GM12878 (cell line): ENCODE measurements at regions not wholly inside any gene's neighbourhood (a gene's known extent, or its start where the extent isn't known, plus 50 kb on each side); places are given as distances from the start of the nearest gene placed in this dataset.

Source experiments
- ATAC-seq: fragments of 200-7000 bp; cut with Tn5 transposase; 3 replicates; pipeline ENCODE4 v1.9.1; 2020; ENCODE audit warnings: mild to moderate bottlenecking, moderate library complexity
- BruUV-seq: library from RNA; stranded (reverse); fragments of 400-500 nt; replicated peaks from 2 replicates; lab custom pipeline; 2021; lab: Mats Ljungman, UMichigan
- CTCF ChIA-PET: fragments of 300-600 bp; sonication (Branson Sonifier 250); formaldehyde crosslinking; extraction: SDS; loops from one replicate; lab custom pipeline; 2021; ENCODE audit warnings: inconsistent platforms; lab: Yijun Ruan, JAX
- POLR2A ChIA-PET: fragments of 350-600 bp; formaldehyde crosslinking; extraction: SDS; loops from one replicate; lab custom pipeline; 2021; ENCODE audit warnings: inconsistent platforms; lab: Charles Lee
- RAD21 ChIA-PET: fragments of 300-600 bp; sonication (Branson Sonifier 250); formaldehyde crosslinking; loops from one replicate; lab custom pipeline; 2023; ENCODE audit warnings: antibody characterized with exemption; ENCODE audit not compliant: unreplicated experiment; lab: Charles Lee
- SMC1A ChIA-PET: fragments of 300-600 bp; sonication (Branson Sonifier 250); formaldehyde crosslinking; loops from one replicate; lab custom pipeline; 2023; ENCODE audit not compliant: unreplicated experiment, uncharacterized antibody; lab: Charles Lee
- DNase-seq: peaks from one replicate; pipeline ENCODE4 v3.0.0-alpha.2; 2011; ENCODE audit warnings: low read depth, low spot score
- FAIRE-seq: peaks from 3 replicates; lab custom pipeline; 2011; peaks lifted over from hg19 to GRCh38; lab: Jason Lieb, UNC
- H2AFZ ChIP-seq: 2 replicates; pipeline ENCODE4 v1.6.0; 2011; ENCODE audit warnings: low read depth, low read length, control low read depth; ENCODE audit not compliant: control insufficient read depth
- H3K27ac ChIP-seq: 2 replicates; pipeline ENCODE4 v1.5.1; 2011; ENCODE audit warnings: control low read depth; ENCODE audit not compliant: control insufficient read depth, insufficient read depth
- H3K27me3 ChIP-seq, 2 experiments: replicated peaks in 1 of 2; 2 replicates each; pipeline versions ENCODE4 v1.6.0 to v1.6.1; 2011; ENCODE audit warnings: low read length in 1 of 2; ENCODE audit not compliant: control insufficient read depth in 2 of 2, insufficient read depth in 2 of 2
- H3K36me3 ChIP-seq, 2 experiments: 2 replicates each; pipeline ENCODE4 v1.5.1; 2011; ENCODE audit warnings: low read length in 1 of 2; ENCODE audit not compliant: control insufficient read depth in 2 of 2, insufficient read depth in 2 of 2
- H3K4me1 ChIP-seq: 2 replicates; pipeline ENCODE4 v1.6.1; 2011; ENCODE audit warnings: mild to moderate bottlenecking, low read length, moderate library complexity, mixed read lengths; ENCODE audit not compliant: control insufficient read depth, insufficient read depth
- H3K4me2 ChIP-seq: 2 replicates; pipeline ENCODE4 v1.6.0; 2011; ENCODE audit warnings: control low read depth; ENCODE audit not compliant: control insufficient read depth, insufficient read depth
- H3K4me3 ChIP-seq: fragments of 200-600 bp; sonication (generic); 2 replicates; pipeline ENCODE4 v1.5.1; 2016
- H3K79me2 ChIP-seq: 2 replicates; pipeline ENCODE4 v1.6.0; 2011; ENCODE audit warnings: low read length; ENCODE audit not compliant: control insufficient read depth, insufficient read depth
- H3K9ac ChIP-seq: 2 replicates; pipeline ENCODE4 v1.8.0; 2011; ENCODE audit warnings: low read length, control low read depth, mixed read lengths; ENCODE audit not compliant: control insufficient read depth, insufficient read depth
- H3K9me3 ChIP-seq: replicated peaks from 3 replicates; pipeline ENCODE4 v1.5.1; 2011; ENCODE audit warnings: mild to moderate bottlenecking, low read length; ENCODE audit not compliant: control insufficient read depth, insufficient read depth
- H4K20me1 ChIP-seq: 2 replicates; pipeline ENCODE4 v1.6.0; 2011; ENCODE audit not compliant: control insufficient read depth, insufficient read depth
- BCL11A ChIP-seq: IDR thresholded peaks from 2 replicates; pipeline ENCODE4 v1.6.1; 2011; ENCODE audit warnings: low read depth, low read length
- HCFC1 ChIP-seq: fragments of 150-350 bp; IDR thresholded peaks from 2 replicates; pipeline ENCODE4 v1.6.1; 2014; ENCODE audit warnings: low read length
- IRF5 ChIP-seq: fragments of 450-650 bp; IDR thresholded peaks from 2 replicates; pipeline ENCODE4 v1.6.1; 2017; ENCODE audit warnings: borderline replicate concordance
- MLLT1 ChIP-seq: fragments of 450-650 bp; IDR thresholded peaks from 2 replicates; pipeline ENCODE4 v1.6.1; 2016; ENCODE audit warnings: mild to moderate bottlenecking
- MXI1 ChIP-seq: fragments of 150-350 bp; IDR thresholded peaks from 2 replicates; pipeline ENCODE4 v1.6.1; 2011; ENCODE audit warnings: low read depth, mild to moderate bottlenecking, inconsistent platforms, low read length, improper control_type of control experiment
- NR2C1 ChIP-seq: fragments of 450-650 bp; IDR thresholded peaks from 2 replicates; pipeline ENCODE4 v1.6.1; 2017; ENCODE audit warnings: antibody characterized with exemption, mild to moderate bottlenecking, moderate library complexity
- SMAD1 ChIP-seq: fragments of 450-650 bp; IDR thresholded peaks from 2 replicates; pipeline ENCODE4 v1.6.1; 2018; ENCODE audit warnings: mild to moderate bottlenecking, low read depth; ENCODE audit not compliant: partially characterized antibody
- TBL1XR1 ChIP-seq: IDR thresholded peaks from 2 replicates; pipeline ENCODE4 v1.6.1; 2012; ENCODE audit warnings: low read depth, low read length, improper control_type of control experiment
- TCF7 ChIP-seq: IDR thresholded peaks from 2 replicates; pipeline ENCODE4 v1.6.1; 2014; ENCODE audit warnings: antibody characterized with exemption, borderline replicate concordance
- ZNF207 ChIP-seq: fragments of 450-650 bp; IDR thresholded peaks from 2 replicates; pipeline ENCODE4 v1.6.1; 2014; ENCODE audit warnings: antibody characterized with exemption, mild to moderate bottlenecking, borderline replicate concordance
- ZSCAN29 ChIP-seq: fragments of 450-650 bp; IDR thresholded peaks from 2 replicates; pipeline ENCODE4 v1.6.1; 2017; ENCODE audit warnings: mild to moderate bottlenecking, moderate library complexity
- ZZZ3 ChIP-seq: IDR thresholded peaks from 2 replicates; pipeline ENCODE4 v1.6.1; 2011; ENCODE audit warnings: low read depth; ENCODE audit not compliant: control insufficient read depth, insufficient read length
- WGBS: methylation state at CpG from one replicate; pipeline ENCODE4 v1.1.6; 2016; ENCODE audit warnings: low lambda C conversion rate; ENCODE audit not compliant: insufficient replicate concordance, insufficient coverage; ENCODE audit errors: missing lambda C conversion rate; 5-methylcytosine and 5-hydroxymethylcytosine counted together
- in situ Hi-C: fragments of 300-500 bp; cut with MboI; formaldehyde crosslinking; loops from 9 replicates; pipeline ENCODE4 v1.14.3; 2018; ENCODE audit warnings: mixed read lengths
- intact Hi-C: fragments of 100-400 bp; cut with micrococcal nuclease; formaldehyde crosslinking; loops from one replicate; pipeline ENCODE4 v1.14.2; 2022; ENCODE audit not compliant: unreplicated experiment
- TF ChIP-seq, protein P1 (sequence below): IDR thresholded peaks from 2 replicates; pipeline ENCODE4 v1.6.1; 2012; ENCODE audit warnings: improper control_type of control experiment, low read depth, low read length; ENCODE audit not compliant: insufficient replicate concordance
- TF ChIP-seq, protein P2 (sequence below): IDR thresholded peaks from 2 replicates; pipeline ENCODE4 v1.6.1; 2012; ENCODE audit warnings: low read depth, low read length, improper control_type of control experiment

- ChIA-PET SMC1A (no interaction called here), RAD21 (no interaction called here), CTCF (no interaction called here), POLR2A (no interaction called here)
- Histone ChIP-seq H3K4me3 (no peak overlapping the region), H3K27me3 (peaks cover 0 to 4% of the 10 kb centered on the region in 2 experiments; a peak in 2 of 4 replicates), H3K4me1 (no peaks in the 10 kb centered on the region), H2AFZ (no peak overlapping the region), H3K36me3 (no peaks in the 10 kb centered on the region), H3K27ac (no peak overlapping the region), H3K9ac (no peak overlapping the region), H3K9me3 (no peaks in the 10 kb centered on the region), H4K20me1 (no peaks in the 10 kb centered on the region), H3K79me2 (no peaks in the 10 kb centered on the region), H3K4me2 (no peak overlapping the region)
- no TSS peak for BruUV-seq
- ATAC-seq: no peak
- no peak for DNase-seq
- TF ChIP-seq ZNF207: no peak
- TF ChIP-seq HCFC1: no peak
- TF ChIP-seq SMAD1: no peak
- TF ChIP-seq TCF7: no peak
- no peak for TF ChIP-seq BCL11A
- TF ChIP-seq, protein P1, sequence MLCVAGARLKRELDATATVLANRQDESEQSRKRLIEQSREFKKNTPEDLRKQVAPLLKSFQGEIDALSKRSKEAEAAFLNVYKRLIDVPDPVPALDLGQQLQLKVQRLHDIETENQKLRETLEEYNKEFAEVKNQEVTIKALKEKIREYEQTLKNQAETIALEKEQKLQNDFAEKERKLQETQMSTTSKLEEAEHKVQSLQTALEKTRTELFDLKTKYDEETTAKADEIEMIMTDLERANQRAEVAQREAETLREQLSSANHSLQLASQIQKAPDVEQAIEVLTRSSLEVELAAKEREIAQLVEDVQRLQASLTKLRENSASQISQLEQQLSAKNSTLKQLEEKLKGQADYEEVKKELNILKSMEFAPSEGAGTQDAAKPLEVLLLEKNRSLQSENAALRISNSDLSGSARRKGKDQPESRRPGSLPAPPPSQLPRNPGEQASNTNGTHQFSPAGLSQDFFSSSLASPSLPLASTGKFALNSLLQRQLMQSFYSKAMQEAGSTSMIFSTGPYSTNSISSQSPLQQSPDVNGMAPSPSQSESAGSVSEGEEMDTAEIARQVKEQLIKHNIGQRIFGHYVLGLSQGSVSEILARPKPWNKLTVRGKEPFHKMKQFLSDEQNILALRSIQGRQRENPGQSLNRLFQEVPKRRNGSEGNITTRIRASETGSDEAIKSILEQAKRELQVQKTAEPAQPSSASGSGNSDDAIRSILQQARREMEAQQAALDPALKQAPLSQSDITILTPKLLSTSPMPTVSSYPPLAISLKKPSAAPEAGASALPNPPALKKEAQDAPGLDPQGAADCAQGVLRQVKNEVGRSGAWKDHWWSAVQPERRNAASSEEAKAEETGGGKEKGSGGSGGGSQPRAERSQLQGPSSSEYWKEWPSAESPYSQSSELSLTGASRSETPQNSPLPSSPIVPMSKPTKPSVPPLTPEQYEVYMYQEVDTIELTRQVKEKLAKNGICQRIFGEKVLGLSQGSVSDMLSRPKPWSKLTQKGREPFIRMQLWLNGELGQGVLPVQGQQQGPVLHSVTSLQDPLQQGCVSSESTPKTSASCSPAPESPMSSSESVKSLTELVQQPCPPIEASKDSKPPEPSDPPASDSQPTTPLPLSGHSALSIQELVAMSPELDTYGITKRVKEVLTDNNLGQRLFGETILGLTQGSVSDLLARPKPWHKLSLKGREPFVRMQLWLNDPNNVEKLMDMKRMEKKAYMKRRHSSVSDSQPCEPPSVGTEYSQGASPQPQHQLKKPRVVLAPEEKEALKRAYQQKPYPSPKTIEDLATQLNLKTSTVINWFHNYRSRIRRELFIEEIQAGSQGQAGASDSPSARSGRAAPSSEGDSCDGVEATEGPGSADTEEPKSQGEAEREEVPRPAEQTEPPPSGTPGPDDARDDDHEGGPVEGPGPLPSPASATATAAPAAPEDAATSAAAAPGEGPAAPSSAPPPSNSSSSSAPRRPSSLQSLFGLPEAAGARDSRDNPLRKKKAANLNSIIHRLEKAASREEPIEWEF: no peak
- TF ChIP-seq, protein P2, sequence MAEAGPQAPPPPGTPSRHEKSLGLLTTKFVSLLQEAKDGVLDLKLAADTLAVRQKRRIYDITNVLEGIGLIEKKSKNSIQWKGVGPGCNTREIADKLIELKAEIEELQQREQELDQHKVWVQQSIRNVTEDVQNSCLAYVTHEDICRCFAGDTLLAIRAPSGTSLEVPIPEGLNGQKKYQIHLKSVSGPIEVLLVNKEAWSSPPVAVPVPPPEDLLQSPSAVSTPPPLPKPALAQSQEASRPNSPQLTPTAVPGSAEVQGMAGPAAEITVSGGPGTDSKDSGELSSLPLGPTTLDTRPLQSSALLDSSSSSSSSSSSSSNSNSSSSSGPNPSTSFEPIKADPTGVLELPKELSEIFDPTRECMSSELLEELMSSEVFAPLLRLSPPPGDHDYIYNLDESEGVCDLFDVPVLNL: no peak
- TF ChIP-seq ZZZ3: no peak
- TF ChIP-seq MLLT1: no peak
- TF ChIP-seq IRF5: no peak
- no peak for TF ChIP-seq MXI1
- TF ChIP-seq TBL1XR1: no peak
- no peak for TF ChIP-seq NR2C1
- no peak for TF ChIP-seq ZSCAN29
- no peak for FAIRE-seq
- WGBS: 41% methylated on average over 8 of the region's 8 CpGs
- in situ Hi-C loops (no loop called here), intact Hi-C loops (loop anchor here (1.0 kb wide), 1 partner anchor 48 kb away; no protein-coding TSS in a partner anchor)
Measured at GRCh38 chr2:105468582-105469042, 69.8 kb upstream of the FHL2 start.
